HG03469 (cell line): ENCODE measurements at regions not wholly inside any gene's neighbourhood (a gene's known extent, or its start where the extent isn't known, plus 50 kb on each side); places are given as distances from the start of the nearest gene placed in this dataset.

Experiments used
- ATAC-seq: cut with Tn5 transposase; IDR thresholded peaks from one replicate; pipeline ENCODE4 v1.9.1; 2021; ENCODE audit warnings: mild to moderate bottlenecking, moderate library complexity, moderate number of reproducible peaks; ENCODE audit not compliant: unreplicated experiment

DNA sequence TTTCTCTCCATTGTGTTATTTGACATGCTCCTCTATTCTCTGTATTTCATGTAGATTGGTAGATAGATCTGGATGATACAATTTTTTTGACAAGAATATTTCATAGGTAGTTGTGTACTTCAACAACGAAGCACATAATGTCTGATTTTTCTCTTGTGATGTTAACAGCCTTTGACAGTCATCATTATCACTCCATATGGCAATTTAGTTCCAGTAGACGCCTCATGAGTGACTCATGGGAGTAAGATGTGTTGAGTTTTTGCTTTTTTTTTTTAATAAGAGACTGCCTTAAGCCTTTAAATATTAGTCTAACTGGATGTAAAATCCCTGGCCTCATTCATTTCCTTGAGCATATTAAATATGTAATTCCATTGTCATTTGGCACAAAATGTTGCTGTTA is 123.5 kb upstream of the ZNF32 start:
- ATAC-seq, result no peak

DNA sequence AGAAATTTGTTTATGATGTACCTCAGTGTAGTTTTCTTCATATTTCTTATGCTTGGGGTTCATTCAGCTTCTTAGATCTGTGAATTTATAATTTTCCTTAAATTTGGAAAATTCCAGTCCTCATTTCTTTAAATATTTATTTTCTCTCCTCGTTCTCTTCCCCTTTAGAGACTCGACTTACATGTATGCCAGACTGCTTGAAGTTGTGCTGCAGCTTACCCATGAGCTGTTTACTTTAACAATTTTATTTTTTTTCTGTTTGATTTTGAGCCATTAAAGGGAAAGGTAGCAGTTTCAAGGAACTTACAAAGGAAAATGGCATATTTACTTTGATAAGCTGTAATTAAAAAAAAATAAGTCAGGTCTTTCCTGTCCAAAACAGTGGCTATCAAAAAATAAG is 123.0 kb upstream of the ZNF32 start:
- ATAC-seq, result no peak

DNA sequence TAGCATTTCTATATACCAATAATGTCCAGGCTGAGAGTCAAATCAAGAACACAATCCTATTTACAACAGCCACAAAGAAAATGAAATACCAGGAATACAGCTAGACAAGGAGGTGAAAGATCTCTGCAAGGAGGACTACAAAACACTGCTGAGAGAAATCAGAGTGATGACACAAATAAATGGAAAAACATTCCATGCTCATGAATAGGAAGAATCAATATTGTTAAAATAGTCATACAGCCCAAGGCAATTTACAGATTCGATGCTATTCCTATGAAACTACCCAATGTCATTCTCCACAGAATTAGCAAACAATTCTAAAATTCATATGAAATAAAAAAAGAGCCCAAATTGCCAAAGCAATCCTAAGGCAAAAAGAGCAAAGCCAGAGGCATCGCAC is 116.8 kb upstream of the ZNF32 start:
- ATAC-seq, result no peak

DNA sequence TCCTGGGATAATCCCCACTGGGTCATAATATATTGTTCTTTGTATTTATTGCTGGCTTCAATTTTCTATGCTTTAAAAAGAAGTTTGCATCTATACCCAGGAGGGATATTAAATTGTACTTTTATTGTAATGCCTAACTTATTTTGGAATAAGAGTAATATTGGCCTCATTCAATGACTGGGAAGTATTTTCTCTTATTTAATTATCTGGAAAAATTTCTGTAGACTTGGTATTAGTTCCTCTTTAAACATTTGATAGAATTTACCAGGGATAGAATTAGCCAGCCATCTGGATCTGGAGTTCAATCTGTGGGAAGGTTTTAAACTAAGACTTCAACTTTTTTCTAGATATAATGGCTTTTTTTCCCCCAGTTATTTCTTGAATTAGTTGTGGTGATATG is 115.2 kb upstream of the ZNF32 start:
- no peak for ATAC-seq

DNA sequence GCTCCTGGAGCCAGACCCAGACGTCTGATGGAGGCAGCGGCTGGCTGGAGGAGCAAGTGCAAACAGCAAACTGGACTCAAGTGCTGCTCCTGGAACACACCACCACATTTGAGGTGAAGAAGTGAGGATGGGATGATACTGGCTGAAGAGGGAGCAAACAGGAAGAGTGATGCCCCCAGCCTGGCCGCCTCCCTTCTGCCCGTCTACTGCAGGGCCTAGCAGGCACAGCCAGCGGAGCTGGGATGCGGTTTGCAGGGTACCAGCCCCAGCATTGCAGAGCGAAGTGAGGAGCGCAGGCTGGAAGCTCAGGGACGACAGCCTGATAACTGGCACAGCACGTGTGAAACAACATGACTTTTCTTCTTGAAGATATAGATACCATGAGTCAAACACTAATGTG is 111.8 kb upstream of the ZNF32 start:
- no peak for ATAC-seq

DNA sequence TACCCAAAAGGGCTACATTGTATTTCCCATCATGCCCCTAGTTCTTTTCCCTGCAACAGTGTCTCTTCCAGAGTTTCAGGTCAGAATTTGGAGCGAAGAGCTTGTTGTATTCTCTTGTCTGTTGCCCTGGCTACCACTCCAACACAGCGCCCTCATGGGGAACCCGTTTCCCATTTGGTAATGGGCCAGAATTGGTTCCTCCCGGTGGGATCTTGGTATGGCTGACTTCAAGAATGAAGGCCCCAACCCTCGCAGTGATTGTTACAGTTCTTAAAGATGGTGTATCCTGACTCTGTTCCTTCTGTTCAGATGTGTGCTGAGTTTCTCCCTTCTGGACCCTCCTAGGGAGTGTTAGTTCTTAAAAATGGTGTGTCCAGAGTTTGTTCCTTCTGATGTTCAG is 110.5 kb upstream of the ZNF32 start:
- ATAC-seq, result no peak

DNA sequence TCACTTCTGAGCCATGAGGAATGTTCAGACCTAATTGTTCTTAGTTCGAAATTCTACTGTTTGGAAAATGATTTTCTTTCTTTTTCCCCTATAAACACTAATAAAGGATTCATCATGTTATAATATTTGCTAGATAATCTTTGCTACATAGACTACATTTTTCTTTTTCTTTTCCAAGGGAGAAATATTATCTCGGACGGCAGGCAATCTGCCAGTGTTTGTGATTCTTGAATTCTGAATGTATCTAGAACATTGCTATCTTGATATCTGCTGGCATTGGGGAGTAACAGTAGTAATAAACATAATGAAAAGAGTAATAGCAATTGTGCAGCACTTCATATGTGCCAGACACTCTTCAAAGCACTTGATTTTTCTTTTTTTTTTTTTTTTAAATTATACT is 107.7 kb upstream of the ZNF32 start:
- no peak for ATAC-seq

DNA sequence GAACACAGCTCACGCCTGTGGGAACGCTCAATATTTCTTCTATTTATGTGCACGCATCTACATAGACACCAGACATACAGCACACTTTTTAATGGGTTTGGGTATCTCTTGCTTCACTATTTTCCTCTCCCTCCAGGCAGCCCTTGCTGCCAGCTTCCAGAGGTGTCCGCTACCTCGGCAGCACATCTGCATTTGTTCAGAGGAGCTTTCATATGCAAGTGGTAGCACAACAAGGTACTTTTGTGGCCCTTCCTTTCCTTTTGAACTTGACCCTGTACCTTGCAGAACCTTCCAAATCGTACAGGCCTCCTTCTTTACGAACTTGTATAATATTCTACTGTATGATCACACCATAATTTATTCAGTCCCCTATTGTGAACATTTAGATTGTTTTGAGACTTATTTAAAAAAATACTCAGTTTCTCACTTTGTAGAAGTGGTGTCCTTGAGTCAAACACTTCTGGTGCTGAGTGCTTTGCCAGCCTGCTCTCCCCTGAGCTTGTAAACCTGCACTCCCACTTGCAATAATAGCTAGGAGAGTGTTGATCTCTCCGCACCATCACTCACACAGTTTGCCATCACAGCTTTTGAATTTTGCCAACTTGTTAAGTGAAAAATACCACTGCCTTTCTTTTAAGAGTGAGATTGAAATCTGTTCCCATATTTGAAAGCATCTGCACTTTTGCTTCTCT is 106.0 kb upstream of the ZNF32 start:
- ATAC-seq, result no peak

DNA sequence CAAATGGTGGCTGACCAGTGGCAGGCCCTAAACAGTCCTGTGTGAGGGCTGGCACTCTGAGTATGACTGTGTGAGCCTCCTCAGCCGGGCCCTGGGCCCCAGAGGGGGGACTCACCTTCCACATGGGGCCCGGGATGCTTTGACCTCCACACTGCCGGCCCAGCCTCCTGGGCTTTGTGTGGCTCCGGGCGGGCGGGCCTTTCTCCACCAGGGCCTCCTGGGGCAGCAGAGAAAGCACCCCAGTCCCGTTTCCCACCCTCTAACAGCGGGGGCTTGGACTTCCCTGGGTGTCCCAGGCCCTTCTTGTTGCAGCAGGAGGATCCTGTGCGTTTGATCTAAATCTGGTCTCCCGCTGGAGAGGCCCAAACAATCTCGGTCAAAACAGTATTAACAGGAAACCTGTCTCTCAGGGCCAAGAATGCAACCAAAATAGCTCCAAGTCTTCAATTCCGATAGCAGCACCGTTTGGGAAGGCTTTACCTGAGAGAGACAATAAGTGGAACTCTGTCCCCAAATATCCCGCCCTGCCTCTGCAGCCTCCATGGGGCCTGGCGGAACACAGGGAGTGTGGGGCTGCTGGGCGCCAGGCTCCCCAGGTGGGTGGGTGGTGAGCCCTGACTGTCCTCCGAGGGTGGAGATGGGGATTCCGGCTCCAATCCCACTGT is 104.8 kb upstream of the ZNF32 start:
- no peak for ATAC-seq

DNA sequence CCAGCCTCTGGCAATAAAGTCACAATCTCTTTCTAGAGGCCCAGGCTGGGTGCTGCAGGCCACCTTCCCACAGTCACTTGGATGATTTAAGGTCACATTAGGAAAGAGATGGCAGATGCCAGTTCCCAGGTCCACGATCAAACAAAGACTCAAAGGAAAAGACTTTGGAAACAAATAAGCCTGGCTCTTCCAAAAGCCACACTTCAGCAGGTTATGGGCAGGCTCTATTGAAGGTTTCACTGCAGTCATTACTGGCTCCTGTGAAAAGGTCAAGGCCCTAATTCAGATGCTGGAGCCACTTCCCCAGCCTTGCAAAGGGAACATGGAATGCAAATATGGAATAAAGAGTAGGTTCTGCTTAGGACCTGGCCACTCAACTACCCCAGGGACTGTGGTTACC is 104.0 kb upstream of the ZNF32 start:
- no peak for ATAC-seq

DNA sequence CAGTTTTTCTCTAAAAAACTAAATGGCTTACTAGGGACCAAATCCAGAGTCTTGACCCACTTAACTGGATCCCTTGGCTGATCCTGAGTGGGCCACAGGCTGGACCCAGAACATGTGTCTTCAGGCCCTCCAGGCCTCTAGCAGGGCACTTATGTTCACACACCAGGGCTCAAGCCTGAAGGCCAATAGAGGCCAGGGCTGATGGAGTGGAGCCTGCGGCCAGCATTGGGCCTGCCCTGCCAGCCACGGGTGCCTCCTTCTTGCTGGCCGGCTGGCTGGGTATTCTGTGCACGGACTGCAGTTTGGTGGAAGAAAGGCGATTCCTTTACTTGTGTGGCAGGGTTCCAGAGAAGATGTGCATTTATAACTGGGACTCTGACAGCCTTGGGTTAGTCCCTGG is 103.0 kb upstream of the ZNF32 start:
- no peak for ATAC-seq

DNA sequence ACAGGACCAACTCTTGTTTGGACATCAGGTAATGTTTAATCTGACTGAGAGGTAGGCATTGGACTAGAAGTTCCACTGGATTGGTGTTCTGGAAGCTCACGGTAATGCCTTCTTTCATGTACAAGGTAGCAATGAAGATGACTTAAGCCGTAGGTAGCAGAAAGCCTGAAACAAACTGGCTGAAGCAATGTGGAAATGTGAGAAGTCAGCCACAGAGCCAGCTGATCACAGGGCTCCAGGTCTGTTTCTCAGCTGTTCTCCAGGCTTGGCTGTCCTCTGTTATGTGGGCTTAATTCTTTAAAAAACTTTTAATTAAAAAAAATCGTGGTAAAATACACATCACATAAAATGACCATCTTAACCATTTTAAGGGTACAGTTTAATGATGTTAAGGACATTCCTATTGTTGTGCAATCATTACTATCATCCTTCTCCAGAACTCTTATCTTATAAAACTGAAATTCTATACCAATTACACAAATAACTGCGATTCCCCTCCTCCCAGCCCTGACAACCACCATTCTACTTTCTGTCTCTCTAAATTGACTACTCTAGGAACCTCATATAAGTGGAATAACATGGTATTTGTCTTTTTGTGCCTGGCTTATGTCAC is 101.4 kb upstream of the ZNF32 start:
- ATAC-seq, result no peak

DNA sequence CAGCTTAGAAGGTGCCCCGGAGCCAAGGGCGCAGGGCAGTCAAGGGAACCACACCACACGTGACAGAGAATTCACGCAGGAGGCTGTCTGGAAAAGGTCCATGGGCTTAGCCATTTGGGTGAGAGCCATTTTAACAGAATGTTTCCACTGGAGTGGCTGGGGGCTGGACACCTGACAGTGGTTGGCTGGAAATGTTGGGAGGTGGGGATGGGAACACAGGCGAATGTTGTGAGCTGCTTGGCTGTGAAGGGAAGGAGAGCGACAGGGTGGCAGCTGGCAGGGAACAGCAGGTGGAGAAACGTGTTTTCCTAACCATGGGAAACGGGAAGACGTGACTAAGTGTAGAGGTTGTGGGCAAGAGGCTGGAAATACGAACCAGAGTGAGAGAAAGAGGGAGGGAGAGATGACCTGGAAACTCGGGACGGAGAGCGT is 100.5 kb upstream of the ZNF32 start:
- no peak for ATAC-seq

DNA sequence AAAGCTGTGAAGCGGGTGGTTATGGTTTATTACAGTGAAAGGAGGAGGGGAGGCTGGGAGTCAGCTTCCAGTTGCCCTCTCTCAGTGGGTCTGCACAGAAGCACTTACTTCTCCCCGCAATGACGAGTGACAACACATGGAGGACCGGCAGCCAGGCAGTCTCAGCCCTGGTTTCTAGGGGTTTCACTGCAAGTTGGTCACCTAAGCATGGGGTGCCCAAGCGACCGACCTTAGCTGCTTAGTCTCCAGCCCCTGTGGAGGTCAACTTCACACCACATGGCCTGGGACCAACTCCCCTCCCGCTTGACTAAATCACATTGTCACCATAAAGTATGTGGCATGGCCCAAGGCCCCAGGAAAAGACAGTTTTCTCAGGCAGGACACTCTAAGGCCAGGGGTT is 99.9 kb upstream of the ZNF32 start:
- no peak for ATAC-seq

DNA sequence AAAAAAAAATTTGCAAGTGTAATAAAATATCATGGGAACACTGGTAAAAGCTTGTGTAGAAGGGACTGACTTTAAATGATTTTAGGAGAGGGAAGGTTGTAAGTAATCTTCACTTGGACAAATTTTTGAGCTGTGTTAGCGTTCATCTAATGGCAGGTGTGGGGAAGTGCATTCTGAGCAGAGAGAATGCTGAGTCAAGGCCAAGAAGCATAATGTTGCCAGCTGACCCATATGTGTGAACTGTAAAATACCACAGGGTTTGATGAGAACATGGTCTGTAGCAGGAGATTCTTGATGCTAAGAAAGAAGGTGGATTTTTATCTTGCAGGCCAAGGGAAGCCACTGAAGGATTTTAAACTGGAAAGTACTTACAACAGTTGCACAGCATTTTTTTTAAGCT is 98.2 kb upstream of the ZNF32 start:
- ATAC-seq, result no peak

DNA sequence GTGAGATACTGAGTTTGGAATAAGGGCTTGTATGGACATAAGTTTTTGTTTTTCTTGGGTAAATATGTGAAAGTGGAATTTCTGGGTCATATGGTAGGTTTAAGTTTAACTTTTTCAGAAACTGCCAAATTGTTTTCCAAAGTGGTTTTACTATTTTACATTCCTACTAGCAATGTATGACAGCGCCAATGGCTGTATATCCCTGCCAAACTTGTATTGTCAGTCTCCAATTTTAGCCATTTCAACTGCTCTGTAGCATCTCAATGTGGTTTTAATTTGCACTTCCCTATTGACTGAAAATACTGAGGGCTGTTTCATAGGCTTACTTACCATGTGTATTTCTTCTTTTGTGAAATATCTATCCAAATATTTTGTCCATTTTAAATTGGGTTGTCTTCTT is 90.5 kb upstream of the ZNF32 start:
- ATAC-seq, result no peak

DNA sequence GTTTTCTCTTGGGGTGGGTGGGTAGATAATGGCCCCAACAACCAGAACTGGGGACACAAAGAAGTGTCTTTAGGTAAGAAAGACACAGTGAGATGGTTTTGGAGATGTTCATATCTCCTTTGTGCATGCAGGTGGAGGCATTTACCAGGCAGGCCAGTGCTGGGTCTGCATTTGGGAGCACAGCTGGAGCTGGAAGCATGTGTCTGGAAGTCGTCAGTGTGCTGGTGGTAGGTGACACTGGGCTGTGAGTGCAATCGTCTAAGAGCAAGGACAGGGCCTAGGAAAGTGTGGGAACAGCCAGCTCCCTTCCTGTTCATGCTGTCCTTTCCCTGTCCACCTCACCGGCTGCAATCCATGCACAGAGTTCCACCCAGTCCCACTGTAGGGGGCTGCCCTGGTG is 88.3 kb upstream of the ZNF32 start:
- ATAC-seq, result no peak

DNA sequence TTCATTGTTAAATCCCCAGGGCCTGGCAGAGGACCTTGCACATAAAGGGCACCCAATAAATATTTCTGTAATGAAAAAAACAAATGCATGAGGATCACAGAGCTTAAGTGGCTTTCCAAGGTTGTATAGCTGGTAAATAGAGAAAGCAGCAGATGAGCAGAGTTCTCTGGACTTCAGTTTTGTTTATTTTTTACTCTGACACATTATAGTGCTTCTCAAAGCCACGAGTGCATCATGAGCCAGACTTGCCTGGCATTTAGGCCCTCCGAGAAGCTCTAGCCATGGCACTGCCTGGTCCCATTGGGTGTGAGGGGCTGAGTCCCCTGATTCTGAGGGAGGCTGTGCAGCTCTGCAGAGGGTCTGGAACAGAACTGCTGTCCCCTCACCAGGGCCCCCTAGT is 87.2 kb upstream of the ZNF32 start:
- ATAC-seq, result no peak

DNA sequence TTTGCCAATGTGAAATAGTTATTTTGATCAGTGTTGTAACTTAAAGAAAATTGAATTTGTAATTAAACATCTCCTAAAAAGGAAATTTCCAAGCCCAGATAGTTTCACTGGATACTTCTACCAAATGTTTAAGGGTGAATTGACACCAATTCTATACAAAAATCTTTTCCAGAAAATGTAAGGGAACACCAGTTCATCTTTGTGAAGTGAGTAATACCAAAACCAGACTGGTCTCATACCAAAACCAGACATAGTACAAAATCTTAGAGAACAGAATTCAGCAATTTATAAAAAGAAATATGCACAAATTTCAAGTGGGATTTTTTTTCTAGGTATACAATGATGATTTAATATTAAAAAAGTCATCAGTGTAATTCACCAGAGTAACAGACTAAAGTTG is 86.0 kb upstream of the ZNF32 start:
- ATAC-seq, result no peak

DNA sequence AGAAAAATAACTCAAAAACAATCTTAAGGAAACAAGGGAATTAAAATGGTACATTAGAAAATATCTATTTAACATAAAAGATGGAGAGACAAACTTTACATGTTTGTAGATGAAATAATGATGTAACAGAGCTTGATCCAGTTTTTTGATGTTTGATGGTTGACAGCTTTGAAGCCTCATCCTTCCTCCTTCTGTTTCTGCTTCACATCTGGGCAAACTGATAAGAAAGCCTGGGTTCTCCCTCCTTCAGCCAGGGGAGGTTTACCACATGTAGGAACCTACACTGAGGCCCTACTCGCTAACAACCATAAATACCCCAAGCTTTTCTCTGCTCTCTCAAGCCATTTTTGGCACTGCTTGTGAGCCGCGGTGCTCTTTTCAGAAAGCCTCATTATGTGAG is 82.8 kb upstream of the ZNF32 start:
- no peak for ATAC-seq

DNA sequence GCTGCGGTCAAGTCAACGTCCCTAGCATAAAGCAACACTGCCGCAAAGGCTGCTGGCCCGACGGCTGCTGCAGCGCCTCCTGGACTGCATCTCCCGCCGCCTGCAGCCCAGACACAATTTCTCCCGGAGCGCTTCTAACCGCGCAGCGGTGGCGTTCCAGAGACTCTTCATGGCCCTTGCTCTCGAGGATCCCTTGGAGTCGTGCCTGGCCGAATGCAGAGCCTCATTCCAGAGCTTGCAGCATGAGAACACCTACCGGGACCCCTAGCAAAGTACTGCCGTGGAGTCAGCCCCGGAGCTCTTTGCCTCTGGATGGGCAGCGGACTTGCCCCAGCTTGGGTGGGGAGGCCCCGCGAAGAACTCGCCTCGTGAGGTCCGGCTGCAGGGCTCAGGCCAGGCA is 79.7 kb upstream of the ZNF32 start:
- no peak for ATAC-seq

DNA sequence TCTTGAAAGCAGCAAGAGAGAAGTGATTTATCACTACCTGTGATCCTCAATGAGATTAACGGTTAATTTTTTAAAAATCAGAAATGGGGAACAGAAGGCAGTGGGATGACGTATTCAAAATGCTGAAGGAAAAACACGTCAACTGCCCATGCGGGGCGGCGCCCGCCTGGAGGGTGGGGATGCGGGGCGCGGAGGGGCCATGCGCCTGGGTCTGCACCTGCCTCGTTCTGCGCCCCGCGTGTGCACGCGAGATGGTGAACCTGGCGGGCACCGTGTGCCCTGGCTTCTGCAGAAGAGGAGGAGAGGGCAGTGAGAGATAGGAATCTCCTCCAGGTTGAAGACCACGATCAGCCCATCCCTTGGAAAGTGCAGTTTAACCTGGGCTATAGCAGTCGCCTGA is 79.3 kb upstream of the ZNF32 start:
- no peak for ATAC-seq

DNA sequence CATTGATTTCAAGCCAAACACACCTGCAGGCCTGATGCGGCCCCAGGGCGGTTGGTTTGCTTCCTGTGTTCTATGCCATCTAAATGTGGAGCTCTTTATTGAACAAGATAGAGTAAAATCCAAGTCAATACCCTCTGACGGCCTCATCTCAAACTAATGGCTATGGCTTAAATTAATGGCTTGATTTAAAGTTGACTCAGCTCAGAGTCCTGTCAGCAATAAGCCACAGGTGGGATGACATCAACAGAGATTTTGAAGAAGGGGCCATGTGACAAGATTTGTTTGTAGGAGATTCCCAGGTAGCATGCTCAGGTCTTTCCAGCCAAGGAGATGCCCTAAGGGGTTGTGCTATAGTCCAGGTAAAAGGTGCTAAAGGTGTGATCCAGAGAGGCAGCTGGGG is 66.7 kb upstream of the ZNF32 start:
- no peak for ATAC-seq
